Activated CD8-positive, alpha-beta memory T cell treated with anti-CD3 and anti-CD28 coated beads for 24 hours (primary cell): ENCODE measurements at regions not wholly inside any gene's neighbourhood (a gene's known extent, or its start where the extent isn't known, plus 50 kb on each side); places are given as distances from the start of the nearest gene placed in this dataset.

Source experiments
- DNase-seq: peaks from one replicate; pipeline ENCODE4 v3.0.0-alpha.2; 2020

- DNase-seq: no peak
Observed at GRCh38 chr17:71237903-71238538, 882.8 kb upstream of the SOX9 start.

- DNase-seq: no peak
Observed at GRCh38 chr17:71247441-71248015, 873.3 kb upstream of the SOX9 start.

GRCh38 chr17:71251276-71251675 is 869.5 kb upstream of the SOX9 start:
- no peak for DNase-seq

GRCh38 chr17:71251951-71252350 is 868.9 kb upstream of the SOX9 start:
- no peak for DNase-seq

GRCh38 chr17:71252436-71252835 is 868.4 kb upstream of the SOX9 start:
- no peak for DNase-seq

GRCh38 chr17:71257096-71257495 is 863.7 kb upstream of the SOX9 start:
- DNase-seq: no peak

GRCh38 chr17:71260366-71260940 is 860.4 kb upstream of the SOX9 start:
- DNase-seq: no peak

- DNase-seq: no peak
Observed at GRCh38 chr17:71262586-71262985, 858.2 kb upstream of the SOX9 start.

GRCh38 chr17:71267668-71268067 is 853.2 kb upstream of the SOX9 start:
- DNase-seq: no peak

- no peak for DNase-seq
Observed at GRCh38 chr17:71269201-71269600, 851.6 kb upstream of the SOX9 start.

GRCh38 chr17:71273441-71273840 is 847.4 kb upstream of the SOX9 start:
- no peak for DNase-seq

GRCh38 chr17:71276079-71276478 is 844.7 kb upstream of the SOX9 start:
- no peak for DNase-seq

GRCh38 chr17:71283486-71283885 is 837.3 kb upstream of the SOX9 start:
- DNase-seq: no peak

- no peak for DNase-seq
Observed at GRCh38 chr17:71284032-71284755, 836.6 kb upstream of the SOX9 start.

GRCh38 chr17:71286625-71287024 is 834.2 kb upstream of the SOX9 start:
- no peak for DNase-seq

GRCh38 chr17:71287071-71287823 is 833.6 kb upstream of the SOX9 start:
- DNase-seq: no peak

- DNase-seq: no peak
Observed at GRCh38 chr17:71292006-71292405, 828.8 kb upstream of the SOX9 start.

GRCh38 chr17:71296005-71296404 is 824.8 kb upstream of the SOX9 start:
- no peak for DNase-seq

GRCh38 chr17:71301063-71301462 is 819.8 kb upstream of the SOX9 start:
- no peak for DNase-seq

GRCh38 chr17:71302721-71303549 is 817.9 kb upstream of the SOX9 start:
- no peak for DNase-seq

GRCh38 chr17:71304498-71305158 is 816.2 kb upstream of the SOX9 start:
- no peak for DNase-seq

- DNase-seq: no peak
Observed at GRCh38 chr17:71313866-71314265, 807.0 kb upstream of the SOX9 start.
